ENCODE measurements at regions not wholly inside any gene's neighbourhood (a gene's known extent, or its start where the extent isn't known, plus 50 kb on each side); places are given as distances from the start of the nearest gene placed in this dataset.

DNA sequence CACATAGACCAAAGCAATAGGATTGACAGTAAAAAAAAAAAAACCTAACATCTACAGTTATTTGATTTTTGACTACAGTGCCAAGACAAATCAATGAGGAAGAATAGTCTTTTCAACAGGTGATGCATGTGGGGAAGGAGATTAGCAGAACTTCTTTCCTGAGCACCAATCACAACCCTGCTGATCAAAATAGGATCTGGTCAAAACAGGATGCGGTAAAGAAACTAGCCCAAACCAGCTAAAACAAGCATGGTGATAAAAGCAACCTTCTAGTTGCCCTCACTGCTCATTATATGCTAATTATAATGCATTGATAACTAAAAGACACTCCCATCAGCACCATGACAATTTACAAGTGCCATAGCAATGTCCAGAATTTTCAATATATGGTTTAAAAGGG is 667.5 kb downstream of the GRXCR1 start:
- DNase-seq (ENCODE audit: extremely low read depth in 1 of 4, low spot score in 3 of 4), result no peak
- WGBS (ENCODE audit: insufficient coverage, low coverage, missing lambda C conversion rate), result 9% methylated on average over 1 of the region's 1 CpG
- in situ Hi-C loops (cut with MboI) (no loop called here), intact Hi-C loops (cut with micrococcal nuclease) (no loop called here)
- H3K4me1 ChIP-seq (replicated peaks in 1 of 2; ENCODE audit: control insufficient read depth in 2 of 2, insufficient read depth in 2 of 2, low read length in 2 of 2), result no peaks in the 10 kb centered on the region
- no peaks in the 10 kb centered on the region for H3K9me1 ChIP-seq (ENCODE audit: control insufficient read depth, insufficient read depth, low read length)
- CTCF ChIA-PET (ENCODE audit: low intra/inter-chr PET ratio), result no interaction called here
- TF ChIP-seq ZNF121 (CRISPR knock-in tag; conservative IDR thresholded peaks at IDR 0.05), result no peak
- no peak for TF ChIP-seq HNRNPUL1 (IDR thresholded peaks at IDR 0.05; ENCODE audit: low read length)
- TF ChIP-seq ZNF77 (CRISPR knock-in tag; IDR thresholded peaks at IDR 0.05), result no peak
- no peak for TF ChIP-seq MECOM (CRISPR knock-in tag; IDR thresholded peaks at IDR 0.05)
- no peak for TF ChIP-seq SUPT5H (IDR thresholded peaks at IDR 0.05)
- no peak for TF ChIP-seq PTTG1 (tag; IDR thresholded peaks at IDR 0.05; ENCODE audit: low read depth)
- no peak for TF ChIP-seq TEAD2 (tag; IDR thresholded peaks at IDR 0.05)
- H2AFZ ChIP-seq (ENCODE audit: low read depth, low read length), result no peak overlapping the region
- no TSS peak for BruUV-seq (replicated peaks)
- no peak overlapping the region for H3K4me2 ChIP-seq (ENCODE audit: insufficient read depth, low read length)
- H3K79me2 ChIP-seq (ENCODE audit: control insufficient read depth, insufficient read depth, low read length), result no peaks in the 10 kb centered on the region
- H3K9ac ChIP-seq (ENCODE audit: insufficient read depth in 1 of 2, low read depth in 2 of 2, low read length in 2 of 2), result no peak overlapping the region
- H3K27ac ChIP-seq (ENCODE audit: extremely low read depth, low read depth, low read length), result no peak overlapping the region
- POLR2A ChIA-PET, result no interaction called here
- no peaks in the 10 kb centered on the region for H3K27me3 ChIP-seq (ENCODE audit: control insufficient read depth in 2 of 2, insufficient read depth in 2 of 2, low read length in 2 of 2)
- no peaks in the 10 kb centered on the region for H4K20me1 ChIP-seq (replicated peaks; ENCODE audit: control insufficient read depth, insufficient read depth, low read length)
- H3K9me3 ChIP-seq (replicated peaks; ENCODE audit: control insufficient read depth, insufficient read depth, low read depth, low read length), result no peaks in the 10 kb centered on the region
- no peak overlapping the region for H3K4me3 ChIP-seq
- no peaks in the 10 kb centered on the region for H3K36me3 ChIP-seq (ENCODE audit: control insufficient read depth, insufficient read depth, low read length)
- ATAC-seq, result no peak
- FAIRE-seq, result no peak

DNA sequence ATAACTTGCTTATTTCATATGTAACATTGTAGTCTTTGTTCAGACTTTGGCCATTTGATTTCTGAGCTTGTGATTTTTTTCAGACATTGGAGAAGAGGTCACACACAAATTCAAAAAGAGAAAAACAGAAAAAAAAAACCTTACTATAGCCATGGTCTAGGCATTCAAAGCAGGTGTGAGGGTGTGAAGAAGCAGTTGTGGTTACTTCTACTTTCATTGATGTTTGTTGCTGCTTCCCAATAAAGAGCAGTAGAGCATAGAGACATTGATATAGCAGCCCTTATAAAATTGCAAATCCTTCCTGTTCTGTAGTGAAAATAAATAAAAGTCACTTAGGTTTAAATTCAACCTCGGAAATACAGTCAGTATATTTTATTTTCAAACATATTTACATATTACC is 671.6 kb downstream of the GRXCR1 start:
- H3K4me1 ChIP-seq (replicated peaks in 1 of 2; ENCODE audit: control insufficient read depth in 2 of 2, insufficient read depth in 2 of 2, low read length in 2 of 2), result no peaks in the 10 kb centered on the region
- WGBS (ENCODE audit: insufficient coverage, low coverage, missing lambda C conversion rate), result 0% methylated on average over 1 of the region's 1 CpG
- no peak for FAIRE-seq
- H3K9me1 ChIP-seq (ENCODE audit: control insufficient read depth, insufficient read depth, low read length), result no peaks in the 10 kb centered on the region
- no peaks in the 10 kb centered on the region for H3K9me3 ChIP-seq (replicated peaks; ENCODE audit: control insufficient read depth, insufficient read depth, low read depth, low read length)
- no peak overlapping the region for H3K4me2 ChIP-seq (ENCODE audit: insufficient read depth, low read length)
- intact Hi-C loops (cut with micrococcal nuclease) (no loop called here), in situ Hi-C loops (cut with MboI) (no loop called here)
- H3K4me3 ChIP-seq, result no peak overlapping the region
- no peak overlapping the region for H3K9ac ChIP-seq (ENCODE audit: insufficient read depth in 1 of 2, low read depth in 2 of 2, low read length in 2 of 2)
- no peak for ATAC-seq
- no peak for DNase-seq (ENCODE audit: extremely low read depth in 1 of 4, low spot score in 3 of 4)
- ChIA-PET CTCF (ENCODE audit: low intra/inter-chr PET ratio) (no interaction called here), POLR2A (no interaction called here)
- no peaks in the 10 kb centered on the region for H3K36me3 ChIP-seq (ENCODE audit: control insufficient read depth, insufficient read depth, low read length)
- H3K79me2 ChIP-seq (ENCODE audit: control insufficient read depth, insufficient read depth, low read length), result no peaks in the 10 kb centered on the region
- no peaks in the 10 kb centered on the region for H4K20me1 ChIP-seq (replicated peaks; ENCODE audit: control insufficient read depth, insufficient read depth, low read length)
- H3K27ac ChIP-seq (ENCODE audit: extremely low read depth, low read depth, low read length), result no peak overlapping the region
- no peaks in the 10 kb centered on the region for H3K27me3 ChIP-seq (ENCODE audit: control insufficient read depth in 2 of 2, insufficient read depth in 2 of 2, low read length in 2 of 2)
- no peak overlapping the region for H2AFZ ChIP-seq (ENCODE audit: low read depth, low read length)
- no TSS peak for BruUV-seq (replicated peaks)
- TF ChIP-seq MTA1 (IDR thresholded peaks at IDR 0.05; ENCODE audit: borderline replicate concordance), result no peak
- no peak for TF ChIP-seq ZNF174 (CRISPR knock-in tag; IDR thresholded peaks at IDR 0.05)
- TF ChIP-seq ZNF583 (CRISPR knock-in tag; IDR thresholded peaks at IDR 0.05), result no peak
- no peak for TF ChIP-seq RAD51 (IDR thresholded peaks at IDR 0.05; ENCODE audit: borderline replicate concordance, low read depth)
- no peak for TF ChIP-seq POLR2G (IDR thresholded peaks at IDR 0.05; ENCODE audit: low read depth, low read length)
- no peak for TF ChIP-seq ZNF354B (CRISPR knock-in tag; IDR thresholded peaks at IDR 0.05)
- no peak for TF ChIP-seq HMGN3 (IDR thresholded peaks at IDR 0.05; ENCODE audit: borderline replicate concordance, extremely low read depth, insufficient read length, low read depth, low read length)
- TF ChIP-seq, protein P1, sequence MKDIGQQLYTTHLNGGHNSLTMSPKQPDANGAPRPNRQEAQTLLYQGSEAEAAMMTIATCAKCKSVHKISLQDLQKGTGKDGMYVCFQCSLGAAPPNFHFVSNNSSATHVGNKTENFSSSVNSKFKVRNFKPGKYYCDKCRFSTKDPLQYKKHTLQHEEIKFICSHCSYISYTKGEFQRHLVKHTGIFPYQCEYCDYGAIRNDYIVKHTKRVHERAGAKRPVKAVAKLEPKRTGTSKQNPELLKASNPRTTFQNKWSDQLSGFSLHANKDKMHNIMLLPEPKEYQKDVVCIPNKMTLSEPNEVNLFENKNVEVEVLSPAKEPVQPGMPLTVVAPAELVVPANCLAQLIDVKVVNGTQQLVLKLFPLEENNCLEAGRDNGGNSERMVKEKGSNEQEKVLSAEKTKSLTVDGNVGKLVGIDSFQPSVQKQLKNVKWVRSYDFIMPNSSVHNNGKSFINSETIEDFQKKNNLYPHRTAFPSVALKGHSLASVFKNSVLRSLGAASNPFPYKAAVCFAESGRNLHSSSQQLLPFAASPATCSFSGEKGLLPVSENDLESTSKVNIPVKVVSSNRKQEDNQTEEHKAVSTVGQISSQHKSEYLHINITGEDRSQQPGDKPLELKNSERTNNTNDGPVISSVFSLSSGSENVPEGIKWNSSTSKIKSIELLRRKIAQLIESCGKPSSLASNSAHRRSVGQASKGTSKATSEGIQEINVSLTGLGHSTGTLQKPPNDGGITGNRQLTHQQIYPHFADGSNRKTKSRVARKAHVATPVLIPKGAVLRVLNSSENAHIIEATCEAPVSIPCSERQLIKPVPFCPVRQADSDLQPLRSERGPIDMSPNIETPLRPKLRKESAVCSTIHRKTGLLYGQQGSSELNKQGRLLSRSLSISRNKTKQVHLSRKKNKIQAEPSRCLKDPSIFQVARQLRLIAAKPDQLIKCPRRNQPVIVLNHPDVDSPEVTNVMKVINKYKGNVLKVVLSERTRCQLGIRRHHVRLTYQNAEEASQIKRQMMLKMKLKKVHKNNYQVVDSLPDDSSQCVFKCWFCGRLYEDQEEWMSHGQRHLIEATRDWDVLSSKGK (CRISPR knock-in tag; IDR thresholded peaks at IDR 0.05), result no peak
- TF ChIP-seq PHF20 (IDR thresholded peaks at IDR 0.05; ENCODE audit: partially characterized antibody), result no peak
